GM18511 (cell line): ENCODE measurements at regions not wholly inside any gene's neighbourhood (a gene's known extent, or its start where the extent isn't known, plus 50 kb on each side); places are given as distances from the start of the nearest gene placed in this dataset.
"Not testable (repeated sequence)": the region's sequence is repeated elsewhere in the genome, so short reads cannot be mapped to it uniquely, and the experiment has no call there.

Source experiments
- ATAC-seq: cut with Tn5 transposase; IDR thresholded peaks from one replicate; pipeline ENCODE4 v1.9.1; 2021; ENCODE audit warnings: mild to moderate bottlenecking, moderate library complexity; ENCODE audit not compliant: unreplicated experiment

- ATAC-seq: no peak
These were observed 50.8 kb upstream of the CTNNA1 start for GRCh38 chr5:138702166-138703077.

- ATAC-seq: no peak
These were observed 51.5 kb upstream of the CTNNA1 start for GRCh38 chr5:138701678-138702077.

GRCh38 chr5:138700581-138701362 lies 52.5 kb upstream of the CTNNA1 start:
- no peak for ATAC-seq

- ATAC-seq: no peak
These were observed 53.7 kb upstream of the CTNNA1 start for GRCh38 chr5:138699482-138699881.

- ATAC-seq: no peak
These were observed 54.5 kb upstream of the CTNNA1 start for GRCh38 chr5:138698713-138699112.

GRCh38 chr5:138697720-138698360 lies 55.4 kb upstream of the CTNNA1 start:
- ATAC-seq: no peak

GRCh38 chr5:138696501-138696900 lies 56.7 kb upstream of the CTNNA1 start:
- no peak for ATAC-seq

- ATAC-seq: no peak
These were observed 57.4 kb upstream of the CTNNA1 start for GRCh38 chr5:138695781-138696180.

- ATAC-seq: no peak
These were observed 59.1 kb upstream of the CTNNA1 start for GRCh38 chr5:138694146-138694545.

- ATAC-seq: no peak
These were observed 60.9 kb upstream of the CTNNA1 start for GRCh38 chr5:138692370-138692769.

- no peak for ATAC-seq
These were observed 66.6 kb upstream of the CTNNA1 start for GRCh38 chr5:138686668-138687067.

GRCh38 chr5:138685193-138685745 lies 68.0 kb upstream of the CTNNA1 start:
- ATAC-seq: no peak

- ATAC-seq: not testable (repeated sequence)
These were observed 70.8 kb upstream of the CTNNA1 start for GRCh38 chr5:138682462-138682861.

- ATAC-seq: not testable (repeated sequence)
These were observed 74.4 kb upstream of the CTNNA1 start for GRCh38 chr5:138678826-138679225.

GRCh38 chr5:138677782-138678181 lies 75.4 kb upstream of the CTNNA1 start:
- no peak for ATAC-seq

- no peak for ATAC-seq
These were observed 76.5 kb upstream of the CTNNA1 start for GRCh38 chr5:138676556-138677193.

GRCh38 chr5:138676002-138676401 lies 77.2 kb upstream of the CTNNA1 start:
- no peak for ATAC-seq

GRCh38 chr5:138668451-138669380 lies 84.5 kb upstream of the CTNNA1 start:
- ATAC-seq: no peak

- ATAC-seq: not testable (repeated sequence)
These were observed 85.4 kb upstream of the CTNNA1 start for GRCh38 chr5:138667782-138668331.
